Osteocyte (in vitro differentiated cells): ENCODE measurements at regions not wholly inside any gene's neighbourhood (a gene's known extent, or its start where the extent isn't known, plus 50 kb on each side); places are given as distances from the start of the nearest gene placed in this dataset.

Source experiments
- DNase-seq: peaks from one replicate; pipeline ENCODE4 v3.0.0; 2021; ENCODE audit warnings: mixed read lengths; ENCODE audit not compliant: unreplicated experiment; ENCODE audit errors: extremely low spot score
- H3K27ac Mint-ChIP-seq: one replicate; pipeline ENCODE4 v1.8.0; 2021; ENCODE audit warnings: mild to moderate bottlenecking, mixed read lengths; ENCODE audit not compliant: unreplicated experiment
- H3K27me3 Mint-ChIP-seq: one replicate; pipeline ENCODE4 v1.8.0; 2021; ENCODE audit warnings: mixed read lengths; ENCODE audit not compliant: unreplicated experiment
- H3K36me3 Mint-ChIP-seq: one replicate; pipeline ENCODE4 v1.8.0; 2021; ENCODE audit warnings: mixed read lengths; ENCODE audit not compliant: unreplicated experiment
- H3K4me1 Mint-ChIP-seq: one replicate; pipeline ENCODE4 v1.8.0; 2021; ENCODE audit warnings: mixed read lengths; ENCODE audit not compliant: unreplicated experiment
- H3K4me3 Mint-ChIP-seq: one replicate; pipeline ENCODE4 v1.8.0; 2021; ENCODE audit warnings: mild to moderate bottlenecking, moderate library complexity, mixed read lengths; ENCODE audit not compliant: unreplicated experiment
- H3K9me3 Mint-ChIP-seq: one replicate; pipeline ENCODE4 v1.8.0; 2021; ENCODE audit warnings: mixed read lengths; ENCODE audit not compliant: unreplicated experiment
- CTCF ChIP-seq: fragments of 200-600 bp; sonication (generic); IDR thresholded peaks from 2 replicates; pipeline ENCODE4 v1.5.0; 2021; ENCODE audit warnings: antibody characterized with exemption, mild to moderate bottlenecking, moderate library complexity

- Mint-ChIP-seq H3K27ac (no peak overlapping the region), H3K4me3 (no peak overlapping the region), H3K9me3 (peaks cover 8% of the 10 kb centered on the region), H3K27me3 (no peaks in the 10 kb centered on the region), H3K36me3 (no peaks in the 10 kb centered on the region), H3K4me1 (no peaks in the 10 kb centered on the region)
- no peak for DNase-seq
- TF ChIP-seq CTCF, result no peak
These were observed 322.2 kb upstream of the MYT1L start for GRCh38 chr2:2653231-2653630.

- TF ChIP-seq CTCF, result no peak
- Mint-ChIP-seq H3K36me3 (no peaks in the 10 kb centered on the region), H3K9me3 (peaks cover 10% of the 10 kb centered on the region), H3K27me3 (no peaks in the 10 kb centered on the region), H3K27ac (no peak overlapping the region), H3K4me3 (no peak overlapping the region), H3K4me1 (no peaks in the 10 kb centered on the region)
- DNase-seq, result peak; percentile 63
These were observed 319.7 kb upstream of the MYT1L start for GRCh38 chr2:2650608-2651375.

- Mint-ChIP-seq H3K4me1 (no peaks in the 10 kb centered on the region), H3K4me3 (no peak overlapping the region), H3K27me3 (no peaks in the 10 kb centered on the region), H3K9me3 (peaks cover 11% of the 10 kb centered on the region), H3K36me3 (no peaks in the 10 kb centered on the region), H3K27ac (no peak overlapping the region)
- DNase-seq, result peak; percentile 81
- no peak for TF ChIP-seq CTCF
These were observed 318.3 kb upstream of the MYT1L start for GRCh38 chr2:2649109-2650072.

GRCh38 chr2:2648094-2648493, 317.0 kb upstream of the MYT1L start:
- H3K4me3 Mint-ChIP-seq, result no peak overlapping the region
- no peaks in the 10 kb centered on the region for H3K4me1 Mint-ChIP-seq
- no peak for TF ChIP-seq CTCF
- DNase-seq, result peak; percentile 67
- H3K27me3 Mint-ChIP-seq, result no peaks in the 10 kb centered on the region
- H3K27ac Mint-ChIP-seq, result no peak overlapping the region
- H3K36me3 Mint-ChIP-seq, result no peaks in the 10 kb centered on the region
- H3K9me3 Mint-ChIP-seq, result peaks cover 15% of the 10 kb centered on the region

- DNase-seq, result no peak
- Mint-ChIP-seq H3K9me3 (peaks cover 15% of the 10 kb centered on the region), H3K27ac (no peak overlapping the region), H3K4me1 (no peaks in the 10 kb centered on the region), H3K36me3 (no peaks in the 10 kb centered on the region), H3K4me3 (no peak overlapping the region), H3K27me3 (no peaks in the 10 kb centered on the region)
- TF ChIP-seq CTCF, result no peak
These were observed 316.1 kb upstream of the MYT1L start for GRCh38 chr2:2647141-2647541.
